SK-N-SH (cell line): ENCODE measurements at regions not wholly inside any gene's neighbourhood (a gene's known extent, or its start where the extent isn't known, plus 50 kb on each side); places are given as distances from the start of the nearest gene placed in this dataset.

ENCODE experiments used
- CTCF ChIP-seq: fragments of 200-600 bp; sonication (generic); IDR thresholded peaks from 2 replicates; pipeline ENCODE4 v1.6.1; 2017; ENCODE audit warnings: antibody characterized with exemption, mild to moderate bottlenecking, moderate library complexity
- EP300 ChIP-seq, 2 experiments: IDR thresholded peaks; 2 replicates each; pipeline versions ENCODE4 v1.4.0 to v1.6.1; 2012; ENCODE audit warnings: borderline replicate concordance in 1 of 2, low read depth in 1 of 2, low read length in 1 of 2
- GABPA ChIP-seq: IDR thresholded peaks from 2 replicates; pipeline ENCODE4 v1.4.0; 2012; ENCODE audit warnings: low read depth, mild to moderate bottlenecking
- NRF1 ChIP-seq: IDR thresholded peaks from 2 replicates; pipeline ENCODE4 v1.6.1; 2012; ENCODE audit warnings: low read depth, mild to moderate bottlenecking, low read length
- POLR2AphosphoS5 ChIP-seq: IDR thresholded peaks from 2 replicates; pipeline ENCODE4 v1.6.1; 2012; ENCODE audit warnings: low read depth, low read length
- SMC3 ChIP-seq: IDR thresholded peaks from 2 replicates; pipeline ENCODE4 v1.6.1; 2012; ENCODE audit warnings: low read depth, low read length, improper control_type of control experiment
- TAF1 ChIP-seq: IDR thresholded peaks from 2 replicates; pipeline ENCODE4 v1.6.1; 2012; ENCODE audit warnings: low read depth, mild to moderate bottlenecking, low read length, moderate library complexity, borderline replicate concordance
- USF2 ChIP-seq: fragments of 150-350 bp; IDR thresholded peaks from 2 replicates; pipeline ENCODE4 v1.6.1; 2017; ENCODE audit warnings: antibody characterized with exemption, low read length, low read depth, borderline replicate concordance

- TF ChIP-seq CTCF (no peak), POLR2AphosphoS5 (no peak), EP300 (IDR thresholded peaks at IDR 0.05; ENCODE audit: borderline replicate concordance in 1 of 2, low read depth in 1 of 2, low read length in 1 of 2) (no peak), NRF1 (no peak), USF2 (no peak), TAF1 (no peak), GABPA (no peak), SMC3 (no peak)
Observed at GRCh38 chr15:36330598-36330997, 248.8 kb upstream of the CDIN1 start.
